GM18502 (cell line): ENCODE measurements at regions not wholly inside any gene's neighbourhood (a gene's known extent, or its start where the extent isn't known, plus 50 kb on each side); places are given as distances from the start of the nearest gene placed in this dataset.

ENCODE experiments used
- ATAC-seq: cut with Tn5 transposase; IDR thresholded peaks from one replicate; pipeline ENCODE4 v1.9.1; 2021; ENCODE audit warnings: mild to moderate bottlenecking; ENCODE audit not compliant: unreplicated experiment, poor library complexity

GRCh38 chr6:141351721-141352120 is 781.0 kb upstream of the GJE1 start:
- ATAC-seq = no peak

DNA sequence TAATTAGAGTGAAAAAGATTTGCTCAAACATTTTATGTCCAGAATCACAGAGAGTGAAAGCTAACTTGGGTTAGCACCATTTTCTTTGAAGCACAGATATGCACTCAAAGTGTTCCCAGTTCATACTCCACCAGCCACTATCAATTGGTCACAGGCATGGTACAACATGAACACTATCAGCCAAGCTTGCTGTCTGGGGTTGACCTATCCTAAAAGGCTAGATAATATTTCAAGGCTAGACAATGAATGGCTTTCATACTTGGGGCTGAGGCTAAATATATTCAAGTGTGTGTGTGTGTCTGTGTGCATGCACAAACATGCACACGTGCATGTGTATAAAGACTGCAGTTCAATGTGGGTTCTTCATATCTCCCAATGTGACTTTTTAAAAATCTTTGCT is 783.0 kb upstream of the GJE1 start:
- no peak for ATAC-seq

DNA sequence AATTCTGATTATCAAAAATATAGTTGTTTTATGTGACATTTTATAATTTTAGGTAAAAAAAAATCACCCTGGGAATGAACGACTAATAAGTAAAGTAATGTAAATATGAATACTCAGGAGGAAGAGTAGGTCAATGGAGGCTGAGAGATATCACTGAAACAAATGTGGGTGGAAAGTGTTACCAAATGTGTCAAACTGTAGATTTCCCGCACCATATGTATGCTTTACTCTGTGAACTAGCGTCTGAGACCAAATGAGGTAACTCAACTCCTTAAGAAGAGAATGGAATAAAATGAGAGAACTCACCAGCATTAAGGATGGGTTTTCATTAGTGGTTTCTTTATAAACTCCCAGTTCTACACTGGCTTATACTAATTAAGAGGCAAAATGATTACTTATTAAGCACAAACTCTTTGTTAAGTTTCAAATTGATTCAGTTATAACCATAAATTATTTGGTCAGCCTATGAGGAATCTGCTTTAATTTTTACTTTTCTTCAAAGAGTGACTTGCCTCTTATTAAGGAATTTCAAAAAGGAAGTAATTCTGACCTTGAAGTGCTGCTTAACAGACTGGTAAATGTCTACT is 784.7 kb upstream of the GJE1 start:
- no peak for ATAC-seq

GRCh38 chr6:141347086-141347485 is 785.6 kb upstream of the GJE1 start:
- no peak for ATAC-seq

DNA sequence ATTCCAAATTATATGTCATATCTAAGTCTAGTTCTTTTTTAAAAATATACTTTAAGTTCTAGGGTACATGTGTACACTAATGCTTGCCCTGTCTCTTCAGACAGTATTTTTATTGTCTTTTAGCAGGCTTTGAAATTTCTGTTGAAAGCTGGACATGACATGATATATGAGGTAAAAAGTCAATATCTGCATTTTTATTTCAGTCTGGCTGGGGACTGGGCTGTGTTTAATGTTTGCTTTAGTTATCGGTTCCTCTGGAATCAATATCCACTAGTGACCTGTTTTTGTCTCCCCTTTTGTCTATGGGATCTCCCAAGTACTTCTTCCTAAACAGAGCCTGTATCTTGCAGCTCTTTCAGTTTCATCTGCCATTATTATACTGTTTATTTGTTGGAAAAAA is 786.2 kb upstream of the GJE1 start:
- ATAC-seq = no peak

GRCh38 chr6:141337191-141337590 is 795.5 kb upstream of the GJE1 start:
- ATAC-seq = no peak

- ATAC-seq = no peak
Observed at GRCh38 chr6:141335477-141336273, 797.0 kb upstream of the GJE1 start.

DNA sequence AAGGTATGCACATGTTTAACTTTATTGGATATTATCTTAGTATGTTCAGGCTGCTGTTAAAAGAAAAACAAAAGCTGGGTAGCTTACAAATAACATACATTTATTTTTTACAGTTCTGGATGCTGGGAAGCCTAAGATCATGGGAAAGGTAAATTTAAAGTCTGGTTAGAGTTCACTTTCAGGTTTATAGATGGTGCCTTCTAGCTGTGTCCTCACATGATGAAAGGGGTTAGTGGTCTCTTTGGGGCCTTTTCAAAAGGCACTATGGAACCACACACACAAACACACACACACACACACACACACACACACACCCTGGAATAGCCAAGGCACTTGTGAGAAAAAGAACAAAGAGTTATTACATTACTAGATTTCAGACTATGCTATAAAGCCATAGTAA is 805.8 kb upstream of the GJE1 start:
- ATAC-seq = no peak

GRCh38 chr6:141326426-141326825 is 806.3 kb upstream of the GJE1 start:
- ATAC-seq = no peak

- no peak for ATAC-seq
Observed at GRCh38 chr6:141321493-141322347, 811.0 kb upstream of the GJE1 start.

- no peak for ATAC-seq
Observed at GRCh38 chr6:141316236-141316635, 816.5 kb upstream of the GJE1 start.

DNA sequence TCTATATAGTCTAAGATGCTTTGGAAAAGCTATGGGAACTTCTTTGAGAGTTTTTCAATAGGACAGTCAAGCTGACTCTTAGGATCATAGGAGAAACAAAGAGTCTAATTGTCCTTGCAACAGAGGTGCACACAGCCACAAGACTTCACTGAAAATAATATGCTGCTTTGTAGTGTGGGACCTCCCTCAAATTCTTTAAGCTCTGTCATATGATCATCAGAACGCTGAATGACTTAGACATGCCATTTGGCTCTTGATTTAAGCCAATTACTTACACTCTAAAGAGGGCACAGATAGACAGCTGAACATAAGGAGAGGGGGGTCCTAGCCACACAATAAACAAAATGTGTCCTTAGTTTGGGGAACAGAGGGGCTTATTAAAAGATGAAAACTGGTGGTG is 818.7 kb upstream of the GJE1 start:
- no peak for ATAC-seq

GRCh38 chr6:141309295-141309694 is 823.4 kb upstream of the GJE1 start:
- ATAC-seq = no peak

- no peak for ATAC-seq
Observed at GRCh38 chr6:141307309-141307998, 825.3 kb upstream of the GJE1 start.

GRCh38 chr6:141303907-141304306 is 828.8 kb upstream of the GJE1 start:
- no peak for ATAC-seq

GRCh38 chr6:141301779-141302178 is 830.9 kb upstream of the GJE1 start:
- no peak for ATAC-seq

- no peak for ATAC-seq
Observed at GRCh38 chr6:141290941-141291721, 841.6 kb upstream of the GJE1 start.

DNA sequence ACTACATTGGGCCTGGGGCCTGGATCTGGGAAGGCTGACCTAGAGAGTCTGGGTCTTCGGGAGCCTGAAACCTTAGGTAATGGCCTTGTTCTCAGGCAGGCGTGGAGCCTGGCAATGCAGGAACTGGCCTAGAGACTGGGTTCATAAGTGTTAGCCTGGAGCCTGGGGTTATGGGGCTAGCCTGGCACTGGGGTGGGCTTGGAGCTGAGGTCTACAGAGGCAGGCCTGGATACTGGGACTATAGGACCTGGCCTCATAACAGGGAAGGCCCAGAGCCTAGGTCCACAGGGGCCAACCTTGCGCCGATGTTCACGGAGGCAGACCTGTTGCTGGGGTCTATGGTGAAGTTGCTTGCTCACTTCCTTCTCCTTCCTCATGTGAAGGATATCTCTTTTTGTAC is 843.8 kb upstream of the GJE1 start:
- ATAC-seq = no peak

- no peak for ATAC-seq
Observed at GRCh38 chr6:141282263-141282662, 850.5 kb upstream of the GJE1 start.

DNA sequence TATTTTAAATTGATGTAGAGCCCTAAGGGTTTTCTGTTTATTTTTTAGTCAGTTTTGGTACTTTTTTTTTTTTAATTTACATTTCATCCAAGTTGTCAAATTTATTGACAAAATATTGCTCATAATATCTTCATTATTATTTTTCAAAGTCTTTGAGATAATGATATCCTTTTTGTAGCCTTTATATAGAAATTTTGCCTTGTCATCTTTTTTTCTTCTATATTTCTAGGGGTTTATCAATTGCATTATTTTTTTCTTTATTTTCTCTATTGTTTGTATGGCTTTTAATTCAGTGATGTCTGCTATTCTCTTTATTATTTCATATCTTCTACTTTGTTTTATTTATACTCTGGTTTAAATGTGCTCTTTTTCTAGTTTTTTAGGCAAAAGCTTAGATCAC is 863.0 kb upstream of the GJE1 start:
- ATAC-seq = no peak
